Adrenal gland (tissue), 9 donors: ENCODE measurements at regions not wholly inside any gene's neighbourhood (a gene's known extent, or its start where the extent isn't known, plus 50 kb on each side); places are given as distances from the start of the nearest gene placed in this dataset.
"Not testable (repeated sequence)": the region's sequence is repeated elsewhere in the genome, so short reads cannot be mapped to it uniquely, and the experiment has no call there.

ENCODE experiments used
- DNase-seq, 7 donors: peaks; one replicate each; pipeline ENCODE4 v3.0.0-alpha.2; 2019 to 2020
- H3K27ac ChIP-seq, 5 donors: fragments of 200-600 bp; sonication (generic) in 4 of 5; 1 replicate in 3 of 5; 2 replicates in 2 of 5; pipeline versions ENCODE4 v1.5.1 to v1.8.0; 2016 to 2020; ENCODE audit warnings: mild to moderate bottlenecking in 1 of 5
- H3K27me3 ChIP-seq: fragments of 200-600 bp; 2 replicates; pipeline ENCODE4 v1.8.0; 2021
- H3K36me3 ChIP-seq, 2 donors: fragments of 200-600 bp; replicated peaks in 1 of 2; 1 replicate in 1 of 2; 2 replicates in 1 of 2; pipeline versions ENCODE4 v1.5.1 to v1.8.0; 2018 to 2022
- H3K4me1 ChIP-seq, 2 donors: fragments of 200-600 bp; replicated peaks in 1 of 2; 1 replicate in 1 of 2; 2 replicates in 1 of 2; pipeline versions ENCODE4 v1.5.1 to v1.8.0; 2018 to 2021
- H3K4me3 ChIP-seq, 4 donors: fragments of 200-600 bp; sonication (generic) in 3 of 4; one replicate each; pipeline ENCODE4 v1.5.1; 2016 to 2018
- H3K9me3 ChIP-seq, 3 donors: fragments of 200-600 bp; sonication (generic) in 1 of 3; replicated peaks in 1 of 3; 1 replicate in 2 of 3; 2 replicates in 1 of 3; pipeline versions ENCODE4 v1.5.1 to v1.8.0; 2016 to 2021
- POLR2A ChIP-seq, 2 donors: fragments of 450-650 bp; IDR thresholded peaks; one replicate each; pipeline ENCODE4 v1.6.1; 2017; ENCODE audit warnings: antibody characterized with exemption in 2 of 2, mild to moderate bottlenecking in 2 of 2, moderate library complexity in 1 of 2
- WGBS, 4 donors: extraction: QIAGEN DNeasy Blood & Tissue Kit in 2 of 4; methylation state at CpG; one replicate each; pipeline versions ENCODE4 v1.1.5 to v1.1.7; 2013 to 2017; 5-methylcytosine and 5-hydroxymethylcytosine counted together
- intact Hi-C, 2 donors: fragments of 100-400 bp; cut with DNase I; formaldehyde crosslinking; loops; one replicate each; pipeline versions ENCODE4 v1.14.1 to v1.15.0; 2022 to 2023
- TF ChIP-seq, protein P1 (sequence below), 6 experiments: fragments of 450-650 bp in 4 of 6; fragments of 200-600 bp in 2 of 6; sonication (generic) in 1 of 6; IDR thresholded peaks; 1 replicate in 5 of 6; 2 replicates in 1 of 6; pipeline versions ENCODE4 v1.5.1 to v1.8.0; 2016 to 2021; ENCODE audit warnings: antibody characterized with exemption in 6 of 6, mild to moderate bottlenecking in 2 of 6, moderate library complexity in 1 of 6
- donor health status: healthy with polysubstance abuse.
- donor health status: Bipolar disorder and iron deficiency.
- donor health status: DM: yes; HTN: yes; CAD: no.
- donor health status: DM: no; HTN: no; CAD: no.
- donor health status: DM: no; HTN: no; CAD: no.

DNA sequence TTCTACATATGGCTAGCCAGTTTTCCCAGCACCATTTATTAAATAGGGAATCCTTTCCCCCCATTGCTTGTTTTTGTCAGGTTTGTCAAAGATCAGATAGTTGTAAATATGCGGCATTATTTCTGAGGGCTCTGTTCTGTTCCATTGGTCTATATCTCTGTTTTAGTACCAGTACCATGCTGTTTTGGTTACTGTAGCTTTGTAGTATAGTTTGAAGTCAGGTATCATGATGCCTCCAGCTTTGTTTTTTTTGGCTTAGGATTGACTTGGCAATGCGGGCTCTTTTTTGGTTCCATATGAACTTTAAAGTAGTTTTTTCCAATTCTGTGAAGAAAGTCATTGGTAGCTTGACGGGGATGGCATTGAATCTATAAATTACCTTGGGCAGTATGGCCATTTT is 60.0 kb upstream of the GPC3 start:
- H3K9me3 ChIP-seq, H3K27me3 ChIP-seq, H3K36me3 ChIP-seq, H3K4me1 ChIP-seq, H3K27ac ChIP-seq, intact Hi-C loops, DNase-seq, H3K4me3 ChIP-seq: not testable (repeated sequence)
- 79 to 92% (median 85%) methylated on average over 2 to 3 of the region's 3 CpGs for WGBS, 4 donors

DNA sequence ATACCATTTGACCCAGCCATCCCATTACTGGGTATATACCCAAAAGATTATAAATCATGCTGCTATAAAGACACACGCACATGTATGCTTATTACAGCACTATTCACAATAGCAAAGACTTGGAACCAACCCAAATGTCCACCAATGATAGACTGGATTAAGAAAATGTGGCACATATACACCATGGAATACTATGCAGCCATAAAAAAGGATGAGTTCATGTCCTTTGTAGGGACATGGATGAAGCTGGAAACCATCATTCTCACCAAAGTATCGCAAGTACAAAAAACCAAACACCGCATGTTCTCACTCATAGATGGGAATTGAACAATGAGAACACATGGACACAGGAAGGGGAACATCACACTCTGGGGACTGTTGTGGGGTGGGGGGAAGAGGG is 81.7 kb upstream of the GPC3 start:
- H3K27ac ChIP-seq, H3K4me1 ChIP-seq, H3K9me3 ChIP-seq, H3K36me3 ChIP-seq, intact Hi-C loops, H3K4me3 ChIP-seq, DNase-seq: not testable (repeated sequence)
- H3K27me3 ChIP-seq: peaks cover 10% of the 10 kb centered on the region
- WGBS, 4 donors: 75 to 89% (median 85%) methylated on average over 3 of the region's 3 CpGs

DNA sequence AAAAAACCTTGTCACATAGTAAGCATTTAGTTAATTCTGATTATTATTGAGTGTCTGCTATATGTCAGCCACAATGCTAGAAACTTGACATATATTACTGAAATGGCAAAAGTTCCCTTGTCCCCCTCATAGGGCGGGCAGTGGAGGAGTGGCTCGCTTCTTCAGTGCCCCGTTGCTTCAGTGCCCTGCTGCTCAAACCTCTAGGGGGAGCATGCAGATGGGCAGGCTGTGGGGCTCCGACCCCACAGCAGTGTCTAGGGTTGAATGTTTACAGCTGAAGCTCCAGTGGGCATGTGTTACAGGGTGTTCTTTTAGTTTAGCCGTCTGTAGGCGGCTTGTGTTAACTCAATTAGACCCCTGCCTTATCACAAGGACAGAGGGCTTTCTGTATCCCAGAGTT is 86.5 kb upstream of the GPC3 start:
- H3K9me3 ChIP-seq, H3K36me3 ChIP-seq, H3K4me1 ChIP-seq, H3K27me3 ChIP-seq, H3K4me3 ChIP-seq, intact Hi-C loops, H3K27ac ChIP-seq, DNase-seq: not testable (repeated sequence)
- whole genome bisulfite sequencing, 4 donors: 58 to 87% (median 66%) methylated on average over 4 to 6 of the region's 6 CpGs

DNA sequence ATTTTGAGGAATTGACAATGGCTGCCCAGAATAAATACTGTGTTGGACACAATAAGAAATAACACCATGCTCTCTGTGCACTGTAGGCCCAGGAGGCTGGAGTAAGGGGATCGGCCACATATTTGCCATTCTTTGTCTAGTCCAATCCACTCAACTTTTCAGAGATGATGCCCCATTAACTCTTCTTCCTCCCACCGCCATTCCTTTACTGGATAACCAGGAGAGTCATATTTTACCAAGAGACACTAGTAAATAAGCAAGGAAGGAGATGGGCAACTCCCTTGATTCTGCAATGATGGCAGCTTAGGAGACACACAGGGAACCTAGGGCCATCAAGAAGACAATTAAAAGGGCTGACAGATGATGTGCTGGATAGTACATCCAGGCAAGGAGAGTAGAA is 87.9 kb upstream of the GPC3 start:
- Histone ChIP-seq H3K36me3 (no peaks in the 10 kb centered on the region), H3K9me3 (no peaks in the 10 kb centered on the region), H3K4me3 (no peak overlapping the region), H3K4me1 (no peaks in the 10 kb centered on the region), H3K27me3 (peaks cover 13% of the 10 kb centered on the region), H3K27ac (no peak overlapping the region)
- TF ChIP-seq, protein P1, sequence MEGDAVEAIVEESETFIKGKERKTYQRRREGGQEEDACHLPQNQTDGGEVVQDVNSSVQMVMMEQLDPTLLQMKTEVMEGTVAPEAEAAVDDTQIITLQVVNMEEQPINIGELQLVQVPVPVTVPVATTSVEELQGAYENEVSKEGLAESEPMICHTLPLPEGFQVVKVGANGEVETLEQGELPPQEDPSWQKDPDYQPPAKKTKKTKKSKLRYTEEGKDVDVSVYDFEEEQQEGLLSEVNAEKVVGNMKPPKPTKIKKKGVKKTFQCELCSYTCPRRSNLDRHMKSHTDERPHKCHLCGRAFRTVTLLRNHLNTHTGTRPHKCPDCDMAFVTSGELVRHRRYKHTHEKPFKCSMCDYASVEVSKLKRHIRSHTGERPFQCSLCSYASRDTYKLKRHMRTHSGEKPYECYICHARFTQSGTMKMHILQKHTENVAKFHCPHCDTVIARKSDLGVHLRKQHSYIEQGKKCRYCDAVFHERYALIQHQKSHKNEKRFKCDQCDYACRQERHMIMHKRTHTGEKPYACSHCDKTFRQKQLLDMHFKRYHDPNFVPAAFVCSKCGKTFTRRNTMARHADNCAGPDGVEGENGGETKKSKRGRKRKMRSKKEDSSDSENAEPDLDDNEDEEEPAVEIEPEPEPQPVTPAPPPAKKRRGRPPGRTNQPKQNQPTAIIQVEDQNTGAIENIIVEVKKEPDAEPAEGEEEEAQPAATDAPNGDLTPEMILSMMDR (IDR thresholded peaks at IDR 0.05): no peak
- TF ChIP-seq POLR2A (IDR thresholded peaks at IDR 0.05): no peak
- no peak for DNase-seq
- intact Hi-C loops: no loop called here
- 61 to 88% (median 72%) methylated on average over 2 of the region's 2 CpGs for WGBS, 4 donors

DNA sequence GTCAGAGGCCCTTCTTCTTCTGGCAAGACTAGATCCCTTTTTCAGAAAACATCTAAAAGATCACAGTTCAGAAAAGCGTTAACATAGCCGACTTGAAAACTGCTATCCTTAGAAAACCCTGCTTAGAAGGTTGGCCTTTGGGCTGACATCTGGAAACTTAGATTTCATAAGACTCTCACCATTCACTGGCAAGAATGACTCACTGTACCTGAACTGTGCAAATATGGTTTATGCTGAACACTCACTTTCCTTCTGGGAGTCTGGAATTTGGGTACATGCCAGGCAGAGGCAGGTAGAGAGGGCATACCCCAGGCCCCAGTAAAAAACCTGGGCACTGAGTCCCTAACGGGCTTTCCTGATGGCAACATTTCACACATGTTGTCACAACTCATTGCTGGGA is 88.8 kb upstream of the GPC3 start:
- TF ChIP-seq POLR2A (IDR thresholded peaks at IDR 0.05): no peak
- TF ChIP-seq, protein P1 (IDR thresholded peaks at IDR 0.05): no peak
- WGBS, 4 donors: 40 to 71% (median 67%) methylated on average over 2 to 3 of the region's 3 CpGs
- no peak for DNase-seq
- Histone ChIP-seq H3K4me1 (no peaks in the 10 kb centered on the region), H3K27me3 (peaks cover 13% of the 10 kb centered on the region), H3K36me3 (no peaks in the 10 kb centered on the region), H3K27ac (no peak overlapping the region), H3K9me3 (no peaks in the 10 kb centered on the region), H3K4me3 (no peak overlapping the region)
- intact Hi-C loops: no loop called here

DNA sequence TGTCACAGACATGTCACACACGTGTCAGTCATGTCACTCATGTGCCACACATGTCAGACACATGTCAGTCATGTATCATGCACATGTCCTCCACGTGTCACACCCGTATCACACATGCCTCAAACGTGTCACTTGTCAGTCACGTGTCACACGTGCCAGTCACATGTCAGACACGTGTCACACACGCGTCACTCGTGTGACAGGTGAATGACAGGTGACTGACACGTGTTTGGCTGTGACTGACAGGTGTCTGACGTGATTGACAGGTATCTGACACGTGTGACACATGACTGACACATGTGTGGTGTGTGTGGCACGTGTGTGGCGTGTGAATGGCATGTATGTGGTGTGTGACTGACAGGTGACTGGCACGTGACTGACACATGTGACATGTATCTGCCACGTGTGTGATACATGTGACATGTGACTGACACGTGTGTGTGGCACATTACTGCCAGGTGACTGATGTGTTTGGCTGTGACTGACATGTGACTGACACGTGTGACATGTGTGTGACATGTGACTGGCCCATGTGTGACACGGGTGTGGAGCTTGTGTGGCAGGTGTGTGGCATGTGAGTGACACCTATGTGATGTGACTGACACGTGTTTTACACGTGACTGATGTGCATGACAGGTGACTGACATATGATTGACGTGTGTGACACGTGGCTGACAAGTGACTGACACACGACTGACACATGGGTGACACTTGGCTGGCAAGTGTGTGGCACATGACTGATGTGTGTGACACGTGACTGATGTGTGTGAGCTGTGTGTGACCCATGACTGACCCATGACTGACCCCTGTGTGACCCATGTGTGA is 90.7 kb upstream of the GPC3 start:
- TF ChIP-seq, protein P1 (IDR thresholded peaks at IDR 0.05): no peak
- TF ChIP-seq POLR2A (IDR thresholded peaks at IDR 0.05): no peak
- H3K27ac ChIP-seq: no peak overlapping the region
- 72 to 88% (median 79%) methylated on average over 13 to 26 of the region's 26 CpGs for WGBS, 4 donors
- no peaks in the 10 kb centered on the region for H3K9me3 ChIP-seq
- no peak for DNase-seq
- no peaks in the 10 kb centered on the region for H3K36me3 ChIP-seq
- intact Hi-C loops: no loop called here
- no peaks in the 10 kb centered on the region for H3K4me1 ChIP-seq
- no peak overlapping the region for H3K4me3 ChIP-seq
- peaks cover 13% of the 10 kb centered on the region for H3K27me3 ChIP-seq
